ENCODE measurements at regions not wholly inside any gene's neighbourhood (a gene's known extent, or its start where the extent isn't known, plus 50 kb on each side); places are given as distances from the start of the nearest gene placed in this dataset.

DNA sequence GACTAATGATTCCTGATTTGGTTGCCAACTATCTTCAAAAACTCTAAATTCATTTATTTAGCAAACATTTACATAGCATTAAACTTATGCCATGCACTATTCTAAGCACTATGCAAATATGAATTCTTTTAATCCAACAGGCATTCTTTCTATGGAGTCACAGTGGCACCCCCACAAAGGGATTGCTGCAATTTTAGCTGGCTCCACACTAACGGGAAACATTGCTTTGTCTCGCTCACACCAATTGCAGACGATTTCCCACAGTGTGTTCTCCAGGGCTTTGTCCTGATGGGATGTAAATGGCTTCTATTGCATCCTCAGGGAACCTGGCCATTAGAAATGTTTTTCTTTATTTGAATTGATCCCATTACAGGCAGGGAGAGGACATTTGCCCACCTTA lies 259.1 kb downstream of the BARHL2 start:
- H3K56ac ChIP-seq (ENCODE audit: insufficient read length, low read depth, low read length), result no peak overlapping the region
- no peaks in the 10 kb centered on the region for H3K79me1 ChIP-seq (ENCODE audit: insufficient read depth, low read depth, low read length, poor library complexity, severe bottlenecking)
- H3K4me1 Mint-ChIP-seq, result peaks cover 0 to 5% of the 10 kb centered on the region in 2 experiments; a peak in 2 of 4 replicates
- H3K23me2 ChIP-seq (ENCODE audit: insufficient read length, low read depth, low read length, poor library complexity, severe bottlenecking), result no peaks in the 10 kb centered on the region
- H2BK15ac ChIP-seq (ENCODE audit: low read depth, low read length), result no peak overlapping the region
- H2BK5ac ChIP-seq (ENCODE audit: insufficient read length, low read length), result no peak overlapping the region
- H4K5ac ChIP-seq (ENCODE audit: insufficient read length, low read depth, low read length), result no peak overlapping the region
- no peak overlapping the region for H3T11ph ChIP-seq (ENCODE audit: low read length)
- H3K9me3 ChIP-seq (ENCODE audit: control insufficient read depth, low read depth, low read length), result no peaks in the 10 kb centered on the region
- no peaks in the 10 kb centered on the region for H3K4me1 ChIP-seq (ENCODE audit: insufficient read depth, low read length)
- H3K23ac ChIP-seq (ENCODE audit: insufficient read length, low read depth, low read length), result no peak overlapping the region
- H2BK12ac ChIP-seq (ENCODE audit: insufficient read length, low read depth, low read length), result no peak overlapping the region
- no peak overlapping the region for H3K9ac ChIP-seq (ENCODE audit: extremely low read depth, insufficient read length, low read length)
- DNase-seq, result no peak
- no peak overlapping the region for H4K91ac ChIP-seq (ENCODE audit: insufficient read length, low read depth, low read length)
- WGBS (ENCODE audit: extremely low coverage, insufficient read length, low lambda C conversion rate), result no CpG with 5 or more reads among the region's 3 CpGs
- H4K8ac ChIP-seq (replicated peaks; ENCODE audit: insufficient read length, low read depth, low read length), result no peak overlapping the region
- no peak overlapping the region for H2BK20ac ChIP-seq (ENCODE audit: low read depth, low read length, poor library complexity, severe bottlenecking)
- TF ChIP-seq, protein P1, sequence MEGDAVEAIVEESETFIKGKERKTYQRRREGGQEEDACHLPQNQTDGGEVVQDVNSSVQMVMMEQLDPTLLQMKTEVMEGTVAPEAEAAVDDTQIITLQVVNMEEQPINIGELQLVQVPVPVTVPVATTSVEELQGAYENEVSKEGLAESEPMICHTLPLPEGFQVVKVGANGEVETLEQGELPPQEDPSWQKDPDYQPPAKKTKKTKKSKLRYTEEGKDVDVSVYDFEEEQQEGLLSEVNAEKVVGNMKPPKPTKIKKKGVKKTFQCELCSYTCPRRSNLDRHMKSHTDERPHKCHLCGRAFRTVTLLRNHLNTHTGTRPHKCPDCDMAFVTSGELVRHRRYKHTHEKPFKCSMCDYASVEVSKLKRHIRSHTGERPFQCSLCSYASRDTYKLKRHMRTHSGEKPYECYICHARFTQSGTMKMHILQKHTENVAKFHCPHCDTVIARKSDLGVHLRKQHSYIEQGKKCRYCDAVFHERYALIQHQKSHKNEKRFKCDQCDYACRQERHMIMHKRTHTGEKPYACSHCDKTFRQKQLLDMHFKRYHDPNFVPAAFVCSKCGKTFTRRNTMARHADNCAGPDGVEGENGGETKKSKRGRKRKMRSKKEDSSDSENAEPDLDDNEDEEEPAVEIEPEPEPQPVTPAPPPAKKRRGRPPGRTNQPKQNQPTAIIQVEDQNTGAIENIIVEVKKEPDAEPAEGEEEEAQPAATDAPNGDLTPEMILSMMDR (conservative IDR thresholded peaks at IDR 0.05), result no peak
- H3K27ac Mint-ChIP-seq, result no peak overlapping the region
- H3K9me3 Mint-ChIP-seq, result no peaks in the 10 kb centered on the region
- no peaks in the 10 kb centered on the region for H3K79me2 ChIP-seq (ENCODE audit: insufficient read depth, low read length)
- no peak overlapping the region for H3K4ac ChIP-seq (ENCODE audit: low read depth, low read length)
- H4K20me1 ChIP-seq (ENCODE audit: control insufficient read depth, insufficient read depth, insufficient read length), result no peaks in the 10 kb centered on the region
- no peak overlapping the region for H3K27ac ChIP-seq (ENCODE audit: insufficient read length, low read depth, low read length)
- no peak overlapping the region for H3K4me2 ChIP-seq (ENCODE audit: insufficient read depth, insufficient read length, low read length)
- no peak overlapping the region for H2AK5ac ChIP-seq (ENCODE audit: insufficient read length, low read length)
- no peak overlapping the region for H3K4me3 Mint-ChIP-seq
- H3K36me3 Mint-ChIP-seq (ENCODE audit: insufficient read depth in 1 of 3, low read depth in 3 of 3), result no peaks in the 10 kb centered on the region
- no peaks in the 10 kb centered on the region for H3K27me3 ChIP-seq (ENCODE audit: insufficient read depth, low read length)
- no peak overlapping the region for H3K14ac ChIP-seq (ENCODE audit: insufficient read depth, low read length)
- no peak overlapping the region for H2AFZ ChIP-seq (ENCODE audit: low read length)
- no peak overlapping the region for H2BK120ac ChIP-seq (ENCODE audit: low read depth, low read length, poor library complexity, severe bottlenecking)
- no peaks in the 10 kb centered on the region for H3K27me3 Mint-ChIP-seq (ENCODE audit: low read depth)
- no peak overlapping the region for H3K18ac ChIP-seq (ENCODE audit: insufficient read length, low read depth, low read length)
